Activated CD4-positive, alpha-beta T cell treated with anti-CD3 and anti-CD28 coated beads, Interleukin-10, Interleukin-2, amounts not matched to agents 100 ng/mL and 50 ng/mL, durations not matched to agents 16 hours and 8 hours (primary cell): ENCODE measurements at regions not wholly inside any gene's neighbourhood (a gene's known extent, or its start where the extent isn't known, plus 50 kb on each side); places are given as distances from the start of the nearest gene placed in this dataset.

Experiments used
- DNase-seq: peaks from one replicate; pipeline ENCODE4 v3.0.0-alpha.2; 2020

DNA sequence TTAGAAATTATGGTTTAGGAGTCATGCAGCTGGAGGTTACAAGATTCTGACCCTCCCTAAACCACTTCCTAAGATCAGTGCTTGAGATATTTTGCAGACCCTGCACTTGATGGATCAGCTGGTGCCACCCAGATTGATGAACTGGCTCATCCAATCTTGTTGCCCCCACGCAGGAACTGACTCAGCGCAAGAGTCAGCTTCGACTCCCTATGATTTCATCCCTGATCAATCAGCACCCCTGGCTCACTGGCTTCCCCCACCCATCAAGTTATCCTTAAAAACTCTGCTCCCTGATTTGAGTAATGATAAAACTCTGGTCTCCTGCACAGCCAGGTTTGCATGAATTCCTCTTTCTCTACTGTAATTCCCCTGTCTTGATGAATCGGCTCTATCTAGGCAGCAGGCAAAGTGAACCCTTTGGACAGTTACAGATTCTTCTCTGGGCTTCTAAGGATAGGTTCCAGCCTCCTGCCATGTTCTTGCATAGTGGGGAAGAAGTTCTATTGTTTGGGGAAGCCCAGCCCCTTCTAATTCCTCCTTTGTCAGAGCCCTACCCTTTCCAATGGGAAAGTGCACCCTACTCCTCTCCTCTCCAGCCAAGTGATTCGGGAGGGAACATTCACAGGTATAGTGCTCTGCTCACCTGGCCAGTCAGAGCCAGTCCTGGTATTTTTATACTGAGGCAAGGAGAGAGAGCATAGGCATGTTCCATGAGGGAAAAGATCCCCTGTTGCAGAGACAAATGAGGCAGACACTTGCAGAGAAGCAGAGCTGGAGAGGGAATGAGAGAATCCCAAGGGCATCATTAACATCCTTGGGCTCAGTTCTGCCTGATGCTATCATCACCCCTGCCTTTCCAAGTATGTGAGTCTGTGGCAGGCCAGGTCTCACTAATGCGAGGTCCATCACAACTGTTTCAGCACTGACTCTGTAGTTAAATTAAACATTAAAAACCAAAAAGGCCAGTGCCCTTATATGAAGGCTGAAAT, 224.4 kb upstream of the GALNT17 start:
- no peak for DNase-seq

DNA sequence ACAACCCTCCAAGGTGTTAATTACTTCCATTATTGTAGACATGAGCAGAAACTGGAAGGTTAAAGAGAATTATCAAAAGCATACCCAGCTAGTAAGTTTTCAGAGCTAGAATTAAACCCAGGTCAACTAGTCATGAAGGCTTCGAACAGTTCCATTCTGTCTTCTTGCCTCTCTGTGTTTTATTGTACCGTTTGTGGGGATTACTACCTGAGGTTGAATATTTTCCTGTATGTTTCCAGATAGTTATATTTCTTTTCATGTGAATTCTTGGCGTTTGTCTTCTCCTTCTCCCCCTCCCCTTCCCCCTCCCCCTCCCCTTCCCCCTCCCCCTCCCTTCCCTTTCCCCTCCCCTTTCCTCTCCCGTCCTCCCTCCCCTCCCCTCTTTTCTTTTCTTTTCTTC, 218.0 kb upstream of the GALNT17 start:
- DNase-seq = no peak

DNA sequence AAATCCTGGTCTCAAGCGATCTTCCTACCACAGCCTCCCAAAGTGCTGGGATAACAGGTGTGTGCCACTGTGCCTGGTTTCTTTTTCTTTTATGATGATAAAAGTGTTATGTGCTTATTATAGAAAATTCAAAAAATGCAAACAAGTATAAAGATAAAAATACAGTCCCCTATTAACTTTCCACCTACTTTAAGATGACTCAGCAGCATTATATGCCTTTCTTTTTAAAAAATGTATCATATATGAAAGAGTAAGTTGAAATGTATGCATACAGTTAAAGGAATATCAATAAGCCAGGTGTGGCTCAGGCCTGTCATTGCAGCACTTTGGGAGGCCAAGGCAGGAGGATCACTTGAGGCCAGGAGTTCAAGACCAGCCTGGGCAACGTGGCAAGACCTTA, 216.9 kb upstream of the GALNT17 start:
- DNase-seq = no peak

DNA sequence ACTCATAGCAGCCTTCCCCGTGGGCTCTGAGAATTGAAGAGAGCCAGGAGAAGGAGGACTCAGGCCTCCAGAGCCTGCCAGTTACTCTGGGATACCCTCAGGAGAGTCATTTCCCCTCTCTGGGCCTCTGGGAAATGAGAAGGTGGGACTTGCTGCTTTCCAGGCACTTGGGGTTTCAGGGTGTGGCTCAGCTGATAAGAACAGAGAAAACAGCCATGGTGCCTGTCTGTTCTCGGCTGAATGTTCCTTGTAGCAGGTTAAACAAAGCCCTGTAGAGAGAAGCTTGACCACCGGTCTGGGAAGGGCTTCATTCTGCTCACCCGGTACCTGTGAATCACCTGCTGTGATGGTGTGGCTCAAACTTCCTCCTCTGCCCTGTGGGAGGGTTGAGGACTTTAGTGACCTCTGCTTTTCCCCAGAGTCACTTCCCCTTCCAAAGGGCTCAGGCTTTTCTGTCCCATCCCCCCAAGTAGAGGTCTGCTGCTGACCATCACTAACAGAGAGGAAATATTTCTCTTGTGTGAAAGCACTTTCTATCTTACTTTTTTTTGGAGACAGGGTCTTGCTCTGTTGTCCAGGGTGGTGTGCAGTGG, 212.4 kb upstream of the GALNT17 start:
- no peak for DNase-seq

DNA sequence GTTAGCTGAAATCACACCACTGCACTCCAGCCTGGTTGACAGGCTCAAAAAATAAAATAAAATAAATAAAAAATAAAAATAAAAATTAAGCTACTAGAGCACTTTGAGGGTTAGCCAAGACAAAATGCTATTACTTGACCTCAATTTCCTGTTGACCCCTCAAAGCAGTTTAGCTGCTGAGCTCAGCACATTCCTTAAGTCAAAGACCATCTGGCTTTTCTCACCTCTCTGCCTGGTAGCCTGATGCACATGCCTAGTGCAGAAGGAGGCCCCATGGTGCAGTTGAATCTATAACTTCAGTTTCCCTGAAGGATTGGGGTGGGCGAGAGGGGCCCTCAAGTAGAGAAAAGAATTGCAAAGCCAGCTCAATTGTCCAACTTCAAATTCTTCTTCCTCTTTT, 211.1 kb upstream of the GALNT17 start:
- no peak for DNase-seq

DNA sequence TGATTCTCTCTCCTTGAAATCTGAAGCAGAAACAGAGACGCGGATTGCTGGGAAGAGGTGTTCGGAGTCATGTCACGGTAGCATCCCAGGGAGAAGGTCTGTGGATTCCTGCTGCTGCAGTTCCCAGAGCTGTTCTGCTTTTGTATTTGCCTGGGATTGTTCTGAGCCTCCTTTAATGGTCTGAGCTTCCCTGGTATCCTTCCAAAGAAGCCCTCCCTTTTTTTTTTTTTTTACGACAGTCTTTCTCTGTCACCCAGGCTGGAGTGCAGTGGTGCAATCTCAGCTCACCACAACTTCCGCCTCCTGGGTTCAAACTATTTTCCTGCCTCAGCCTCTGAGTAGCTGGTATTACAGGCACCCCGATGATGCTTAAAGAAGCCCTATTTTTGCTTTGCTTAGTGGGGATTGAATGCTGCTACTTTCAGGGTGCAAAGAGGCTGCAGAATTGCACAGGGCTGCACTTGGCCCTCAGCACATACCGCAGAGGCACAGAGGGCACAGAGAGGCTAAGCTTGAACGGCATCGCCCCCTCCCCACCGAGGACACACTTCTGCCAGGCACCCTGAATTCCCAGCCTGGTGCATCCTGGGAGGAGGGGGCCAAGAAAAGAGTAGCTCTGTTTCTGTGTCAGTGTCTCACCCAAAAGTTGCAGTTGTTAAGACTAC, 208.6 kb upstream of the GALNT17 start:
- DNase-seq = no peak

DNA sequence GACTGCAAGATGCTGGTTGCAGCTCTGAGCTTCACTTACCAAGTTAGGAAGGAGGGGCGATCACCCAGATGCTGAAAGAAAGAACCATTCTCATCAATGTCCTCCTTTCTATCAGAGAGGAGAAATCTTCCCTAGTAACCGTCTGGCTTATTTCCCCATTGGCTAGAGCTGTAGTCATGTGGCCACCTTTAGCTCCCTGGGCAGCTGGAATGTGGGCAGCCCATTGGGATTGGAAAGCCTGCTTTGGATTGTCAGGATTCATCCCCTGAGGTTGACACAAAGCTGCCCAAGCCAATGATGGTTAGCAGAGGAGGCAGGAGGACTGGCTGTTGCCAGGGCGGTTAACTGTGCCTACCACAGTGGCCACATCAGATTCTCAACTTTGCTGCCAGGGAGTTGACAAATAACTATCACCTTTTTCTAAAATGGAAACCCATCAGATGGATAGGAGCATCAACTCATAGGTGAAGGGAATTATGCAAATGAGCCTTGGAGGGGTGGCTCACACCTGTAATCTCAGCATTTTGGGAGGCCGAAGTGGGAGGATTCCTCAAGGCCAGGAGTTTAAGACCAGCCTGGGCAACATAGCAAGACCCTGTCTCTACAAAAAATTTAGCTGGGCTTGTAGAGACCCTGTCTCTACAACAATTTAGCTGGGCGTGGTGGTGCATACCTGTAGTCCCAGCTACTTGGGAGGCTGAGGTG, 206.4 kb upstream of the GALNT17 start:
- no peak for DNase-seq

DNA sequence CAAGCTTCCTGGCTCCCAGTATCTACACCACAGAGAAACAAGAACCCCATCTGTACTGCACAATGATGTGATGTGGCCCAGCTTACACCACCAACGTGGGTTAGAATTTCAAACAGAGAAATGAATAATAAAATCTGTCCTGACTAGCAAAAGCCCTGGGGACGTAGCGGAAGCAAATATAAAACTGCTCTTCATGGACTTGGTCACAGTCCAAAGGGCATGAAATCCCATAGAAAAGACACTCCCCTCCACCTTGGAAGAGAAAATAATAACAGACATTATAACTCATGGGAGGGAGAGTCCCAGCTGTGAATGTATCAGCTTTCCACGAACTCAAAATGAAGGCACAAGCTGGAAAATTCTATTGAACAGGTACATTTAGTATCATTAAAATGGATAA, 205.3 kb upstream of the GALNT17 start:
- no peak for DNase-seq

DNA sequence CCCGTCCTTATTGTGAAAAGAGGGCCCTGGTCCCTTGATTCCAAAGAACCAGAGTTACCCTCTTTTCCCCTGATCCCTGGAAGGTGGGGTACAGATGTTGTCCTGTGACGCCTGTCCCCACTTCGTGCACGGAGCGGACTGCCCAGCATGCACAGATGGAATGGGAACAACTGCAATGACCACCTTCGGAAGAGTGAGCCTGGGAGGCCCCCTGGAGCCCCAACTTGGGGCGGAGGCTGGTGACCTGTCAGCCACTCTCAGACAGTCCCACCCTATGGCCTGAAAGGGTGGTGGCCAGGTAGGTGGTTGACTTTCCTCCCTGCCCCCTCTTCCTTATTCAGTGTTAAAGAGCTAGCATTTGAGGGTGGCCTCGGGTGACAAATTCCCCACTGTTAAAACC, 196.6 kb upstream of the GALNT17 start:
- DNase-seq = no peak

DNA sequence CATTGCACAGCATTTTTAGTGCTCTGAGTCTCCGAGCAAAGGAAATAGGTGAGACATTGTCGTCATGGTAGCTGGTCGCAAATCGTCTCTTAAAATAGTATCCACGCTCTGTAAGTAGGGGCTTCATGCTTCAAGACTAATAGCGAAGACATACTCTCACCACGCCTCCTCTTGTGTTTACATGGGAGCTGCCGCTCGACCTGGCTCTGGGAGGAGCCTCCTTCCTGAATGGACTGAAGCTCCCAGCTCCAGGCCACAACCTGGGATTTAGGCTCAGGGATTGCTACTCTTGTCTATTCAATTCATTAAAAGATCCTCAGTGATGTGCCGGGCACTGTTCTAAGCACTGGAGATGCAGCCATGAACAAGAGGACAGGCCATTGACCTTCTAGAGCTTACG, 196.1 kb upstream of the GALNT17 start:
- DNase-seq = no peak

DNA sequence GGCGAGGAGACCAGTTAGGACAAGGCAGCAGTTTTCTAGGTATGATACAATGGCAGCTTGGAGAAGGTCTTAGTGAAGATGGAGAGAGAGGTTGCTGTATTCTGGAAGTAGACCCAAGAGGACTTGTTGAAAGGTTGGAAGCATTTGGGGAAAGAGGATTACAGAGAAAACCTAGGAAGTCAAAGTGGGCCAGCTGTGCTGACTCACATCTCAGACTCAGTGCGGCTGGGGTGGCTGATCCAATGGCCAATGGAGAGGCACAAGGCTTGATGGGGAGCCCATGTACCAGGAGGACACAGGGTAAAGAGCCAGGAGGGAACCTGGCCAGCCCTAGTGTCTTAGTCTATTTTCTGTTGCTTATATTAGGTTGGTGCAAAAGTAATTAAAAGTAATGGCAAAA, 194.5 kb upstream of the GALNT17 start:
- no peak for DNase-seq

DNA sequence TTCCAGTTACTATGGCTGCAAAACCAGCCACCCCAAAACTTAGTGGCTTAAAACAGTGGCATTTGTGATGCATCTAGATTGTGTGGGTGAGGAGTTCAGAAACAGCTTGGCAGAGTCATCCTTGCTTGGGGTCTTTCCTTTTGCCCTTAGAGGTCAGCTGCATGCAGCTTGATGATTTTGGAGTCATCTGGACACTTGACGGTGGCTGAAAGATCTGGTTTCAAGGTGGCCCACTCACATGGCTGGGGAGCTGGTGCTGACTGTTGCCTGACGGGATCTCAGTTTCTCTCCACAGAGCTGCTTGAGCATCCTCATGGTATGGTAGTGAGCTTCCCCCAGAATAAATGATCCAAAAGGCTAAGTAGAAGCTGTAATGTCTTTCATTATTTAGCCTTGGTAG, 191.3 kb upstream of the GALNT17 start:
- no peak for DNase-seq

DNA sequence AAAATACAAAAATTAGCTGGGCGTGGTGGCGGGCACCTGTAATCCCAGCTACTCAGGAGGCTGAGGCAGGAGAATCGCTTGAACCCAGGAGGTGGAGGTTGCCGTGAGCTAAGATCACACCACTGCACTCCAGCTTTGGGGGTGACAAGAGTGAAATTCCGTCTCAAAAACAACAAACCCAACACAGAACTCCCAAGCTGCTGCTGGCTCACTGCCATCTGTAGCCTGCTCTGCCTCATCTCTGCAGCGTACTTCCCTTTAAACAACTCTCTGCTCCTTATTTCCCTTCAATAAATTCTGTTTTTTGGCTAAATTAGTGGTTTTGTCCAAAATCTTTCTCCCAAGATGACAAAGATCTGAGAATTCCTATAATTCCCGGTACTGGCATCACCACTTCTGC, 189.2 kb upstream of the GALNT17 start:
- DNase-seq = no peak

DNA sequence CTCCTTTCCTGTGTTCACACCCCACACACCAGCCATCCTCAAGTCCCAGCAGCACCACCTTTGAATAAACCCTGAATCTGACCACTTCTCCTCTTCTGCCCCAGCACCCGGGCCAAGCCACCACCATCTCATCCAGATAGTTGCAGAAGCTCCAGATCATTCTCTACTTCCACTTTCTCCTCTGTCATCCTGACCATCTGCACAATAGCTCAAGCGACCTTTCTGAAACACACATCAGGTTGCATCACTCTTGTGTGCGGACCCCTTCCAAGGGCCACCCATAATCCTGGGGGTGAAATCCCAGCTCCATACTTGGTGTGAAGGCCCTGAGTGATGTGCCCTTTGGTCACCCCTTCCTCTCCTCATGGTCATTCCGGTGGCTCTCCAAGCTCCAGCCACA, 187.4 kb upstream of the GALNT17 start:
- DNase-seq = no peak

DNA sequence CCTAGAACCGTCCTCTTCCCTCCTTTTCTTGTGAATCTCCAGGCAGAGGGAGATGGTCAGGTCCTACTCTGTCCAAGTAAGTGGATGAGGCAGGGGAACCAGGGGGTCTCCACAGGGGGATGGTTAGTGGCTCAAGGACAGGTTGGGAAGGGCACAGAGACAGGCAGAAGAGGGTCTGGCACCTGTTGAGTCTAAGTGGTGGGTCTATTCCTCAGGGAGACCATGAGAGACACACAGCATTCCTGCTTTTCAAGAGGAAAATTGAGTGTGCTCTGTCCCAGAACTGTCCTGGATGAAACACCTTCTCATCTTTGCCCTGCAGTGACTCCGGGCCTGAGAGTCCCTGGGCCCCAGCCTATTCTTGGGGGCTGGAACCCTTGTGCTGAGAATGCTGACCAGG, 184.8 kb upstream of the GALNT17 start:
- no peak for DNase-seq

DNA sequence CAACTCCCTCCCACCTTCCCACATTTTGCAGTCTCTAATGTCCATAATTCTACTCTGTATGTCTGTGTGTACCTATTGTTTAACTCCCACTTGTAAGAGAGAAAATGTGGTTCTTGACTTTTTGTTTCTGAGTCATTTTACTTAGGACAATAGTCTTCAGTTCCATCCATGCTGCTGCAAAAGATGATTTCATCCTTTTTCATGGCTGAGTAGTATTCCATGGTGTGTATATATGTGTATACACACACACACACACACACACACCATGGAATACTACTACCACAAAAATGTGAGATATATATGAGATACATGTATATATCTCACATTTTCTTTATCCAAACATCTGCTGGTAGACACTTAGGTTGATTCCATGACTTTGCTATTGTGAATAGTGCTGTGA, 182.1 kb upstream of the GALNT17 start:
- DNase-seq = no peak

DNA sequence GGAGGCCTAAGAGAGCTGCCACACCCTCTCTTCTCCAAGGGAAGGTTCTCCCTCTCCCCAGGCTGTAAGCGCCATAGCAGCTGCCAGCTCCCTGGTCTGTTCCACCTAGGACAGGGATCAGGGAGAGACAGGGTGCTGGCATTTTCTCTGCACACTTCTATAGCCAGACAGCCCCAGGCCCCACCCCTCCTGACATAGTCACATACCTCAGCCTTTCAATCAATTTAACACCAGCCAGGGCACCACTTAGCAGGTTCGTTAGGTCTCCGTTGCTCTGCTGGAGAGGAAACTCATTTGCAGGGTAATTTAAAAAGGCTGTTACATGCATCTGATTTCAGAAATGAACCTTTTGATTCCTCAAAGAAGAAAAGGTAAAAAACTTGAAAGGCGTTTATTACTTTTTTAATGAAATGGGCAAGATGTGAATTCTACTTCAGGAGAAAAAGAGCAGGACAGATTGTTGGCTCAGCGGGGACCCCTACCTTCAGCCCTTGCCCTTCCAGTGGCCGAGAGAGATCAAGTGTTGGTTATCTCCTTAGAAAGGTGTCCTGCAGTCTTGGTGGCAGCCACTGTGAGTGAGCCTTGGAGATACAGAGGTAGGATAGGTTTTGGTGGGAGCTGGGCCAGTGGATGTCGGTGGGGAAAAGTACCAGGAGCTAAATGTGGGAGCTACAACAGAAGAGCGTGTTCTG, 180.5 kb upstream of the GALNT17 start:
- DNase-seq = no peak

DNA sequence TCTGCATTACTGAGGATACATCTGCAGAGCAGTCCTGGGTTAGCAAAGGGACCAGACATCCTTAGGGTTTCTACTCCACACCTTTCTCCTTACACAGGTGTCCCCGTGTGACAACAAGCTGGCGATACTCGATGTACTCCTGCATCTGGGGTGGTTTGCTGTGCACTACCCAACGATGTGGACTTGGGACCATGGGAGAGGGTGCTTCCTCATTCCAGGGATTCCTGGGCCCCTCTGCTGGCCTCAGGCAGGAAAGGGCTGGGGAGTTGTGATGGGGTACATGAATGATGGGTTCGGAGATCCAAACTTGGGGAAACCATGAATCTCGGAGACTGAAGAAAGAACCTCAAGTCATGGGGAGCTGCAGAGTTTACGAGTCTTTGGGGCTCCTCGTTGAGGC, 179.6 kb upstream of the GALNT17 start:
- no peak for DNase-seq

DNA sequence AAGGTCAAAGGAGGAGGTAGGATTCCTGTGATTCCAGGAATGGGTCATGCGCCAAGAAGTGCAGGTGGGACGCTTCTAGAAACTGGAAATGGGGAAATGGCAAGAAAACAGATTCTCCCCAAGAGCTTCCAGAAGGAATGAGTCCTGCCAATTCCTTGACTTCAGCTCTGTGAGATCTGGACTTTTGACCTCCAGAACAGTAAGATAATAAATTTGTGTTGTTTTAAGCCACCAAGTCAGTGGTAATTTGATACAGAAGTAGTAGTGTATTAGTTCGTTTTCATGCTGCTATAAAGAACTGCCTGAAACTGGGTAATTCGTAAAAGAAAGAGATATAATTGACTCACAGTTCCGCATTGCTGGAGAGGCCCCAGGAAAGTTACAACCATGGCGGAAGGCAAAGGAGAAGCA, 178.6 kb upstream of the GALNT17 start:
- no peak for DNase-seq

DNA sequence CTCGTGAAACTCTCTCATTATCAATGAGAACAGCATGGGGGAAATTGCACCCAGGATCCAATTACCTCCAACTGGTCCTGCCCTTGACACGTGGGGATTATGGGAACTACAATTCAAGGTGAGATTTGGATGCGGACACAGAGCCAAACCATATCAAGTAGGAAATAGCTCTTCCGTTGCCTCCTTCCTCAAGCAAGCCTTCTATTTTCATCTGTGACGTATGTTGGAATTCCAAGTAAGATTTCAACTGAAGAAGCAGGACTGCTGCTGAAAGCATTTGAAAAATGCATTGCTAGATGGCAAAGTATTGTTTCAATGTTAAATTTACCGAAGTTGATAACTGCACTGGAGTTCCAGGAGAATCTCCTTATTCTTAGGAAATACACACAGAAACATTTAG, 178.1 kb upstream of the GALNT17 start:
- DNase-seq = no peak

DNA sequence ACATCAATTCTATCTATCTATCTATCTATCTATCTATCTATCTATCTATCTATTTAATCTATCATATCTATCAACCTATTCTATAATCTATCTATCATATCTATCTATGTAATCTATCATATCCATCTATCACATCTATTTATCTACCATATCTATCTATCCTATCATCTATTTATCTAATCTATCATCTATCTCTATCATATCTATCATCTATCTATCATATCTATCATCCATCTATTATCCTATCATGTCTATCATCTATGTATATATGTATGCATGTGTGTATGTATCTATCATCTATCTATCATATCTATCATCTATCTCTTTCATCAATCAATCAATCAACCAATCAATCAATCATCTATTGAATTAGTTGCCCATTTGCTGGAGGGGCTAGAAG, 159.3 kb upstream of the GALNT17 start:
- DNase-seq = no peak

DNA sequence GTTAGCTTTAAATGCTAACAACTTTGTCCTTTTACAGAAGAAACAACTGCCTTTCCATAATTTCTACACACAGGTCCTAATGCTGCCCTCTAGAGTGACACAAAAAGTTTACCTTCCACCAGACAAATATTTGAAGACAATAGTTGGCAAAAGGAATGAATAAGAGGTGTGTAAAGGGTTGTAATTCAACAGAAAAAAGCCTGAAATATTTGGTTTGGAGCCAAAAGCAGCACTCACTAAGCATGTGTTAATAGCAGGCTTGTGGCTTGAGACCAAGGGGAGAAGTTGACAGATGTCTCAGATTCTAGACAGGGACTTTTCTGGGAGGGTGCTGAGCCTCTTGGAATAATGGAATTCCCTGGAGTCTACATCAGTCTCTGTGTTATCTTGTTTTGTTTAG, 156.2 kb upstream of the GALNT17 start:
- DNase-seq = no peak

DNA sequence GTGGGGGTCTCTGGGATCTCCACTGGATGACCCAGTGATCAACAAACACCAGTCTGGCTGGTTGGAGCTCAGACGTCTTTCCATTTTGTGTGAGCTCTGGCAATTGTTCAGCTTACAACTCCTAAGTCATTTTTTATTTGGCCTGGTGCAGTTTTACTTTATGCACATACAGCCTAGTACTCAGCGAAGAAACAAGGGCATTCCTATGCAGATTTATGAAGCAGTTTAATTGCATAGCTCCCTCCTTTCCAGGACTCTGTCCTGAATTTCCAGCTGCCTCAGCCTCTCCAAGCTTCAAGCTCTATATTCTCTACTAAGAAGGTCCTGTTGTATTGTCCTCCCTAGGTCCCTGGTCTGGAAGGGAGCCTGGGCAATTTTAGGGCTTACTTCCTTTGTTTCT, 145.6 kb upstream of the GALNT17 start:
- DNase-seq = no peak
